Bone marrow (tissue), 2 donors: ENCODE measurements at regions not wholly inside any gene's neighbourhood (a gene's known extent, or its start where the extent isn't known, plus 50 kb on each side); places are given as distances from the start of the nearest gene placed in this dataset.

Experiments
- DNase-seq, 2 donors: peaks; one replicate each; lab custom pipeline; 2025; lab: John Stamatoyannopoulos, UW

GRCh38 chr12:34395056-34396005 lies 373.0 kb downstream of the ALG10 start:
- no peak for DNase-seq

- no peak for DNase-seq
Observed at GRCh38 chr12:34396006-34396860, 373.9 kb downstream of the ALG10 start.

GRCh38 chr12:34396861-34397590 lies 374.7 kb downstream of the ALG10 start:
- no peak for DNase-seq

- no peak for DNase-seq
Observed at GRCh38 chr12:34397591-34398365, 375.5 kb downstream of the ALG10 start.

GRCh38 chr12:34398366-34398705 lies 376.0 kb downstream of the ALG10 start:
- DNase-seq, result no peak

GRCh38 chr12:34398706-34399630 lies 376.7 kb downstream of the ALG10 start:
- no peak for DNase-seq

GRCh38 chr12:34399631-34400410 lies 377.5 kb downstream of the ALG10 start:
- no peak for DNase-seq

- no peak for DNase-seq
Observed at GRCh38 chr12:34400411-34400881, 378.1 kb downstream of the ALG10 start.

- DNase-seq, result no peak
Observed at GRCh38 chr12:34400986-34401658, 378.8 kb downstream of the ALG10 start.

GRCh38 chr12:34401659-34402227 lies 379.4 kb downstream of the ALG10 start:
- no peak for DNase-seq

GRCh38 chr12:34402228-34402898 lies 380.1 kb downstream of the ALG10 start:
- DNase-seq, result no peak

GRCh38 chr12:34402899-34403705 lies 380.8 kb downstream of the ALG10 start:
- DNase-seq, result no peak

- no peak for DNase-seq
Observed at GRCh38 chr12:34403706-34404376, 381.5 kb downstream of the ALG10 start.

GRCh38 chr12:34404377-34405285 lies 382.3 kb downstream of the ALG10 start:
- no peak for DNase-seq
